ENCODE measurements at regions not wholly inside any gene's neighbourhood (a gene's known extent, or its start where the extent isn't known, plus 50 kb on each side); places are given as distances from the start of the nearest gene placed in this dataset.

- DNase-seq, result no peak
- Mint-ChIP-seq H3K9me3 (no peaks in the 10 kb centered on the region), H3K4me1 (peaks cover 11% of the 10 kb centered on the region), H3K4me3 (no peak overlapping the region), H3K27ac (no peak overlapping the region), H3K27me3 (ENCODE audit: low read depth, poor library complexity) (peaks cover 21% of the 10 kb centered on the region), H3K36me3 (ENCODE audit: low read depth) (no peaks in the 10 kb centered on the region)
- TF ChIP-seq CTCF (IDR thresholded peaks at IDR 0.05), result no peak
These were observed 182.4 kb downstream of the TMEM18 start for GRCh38 chr2:494853-495252.

DNA sequence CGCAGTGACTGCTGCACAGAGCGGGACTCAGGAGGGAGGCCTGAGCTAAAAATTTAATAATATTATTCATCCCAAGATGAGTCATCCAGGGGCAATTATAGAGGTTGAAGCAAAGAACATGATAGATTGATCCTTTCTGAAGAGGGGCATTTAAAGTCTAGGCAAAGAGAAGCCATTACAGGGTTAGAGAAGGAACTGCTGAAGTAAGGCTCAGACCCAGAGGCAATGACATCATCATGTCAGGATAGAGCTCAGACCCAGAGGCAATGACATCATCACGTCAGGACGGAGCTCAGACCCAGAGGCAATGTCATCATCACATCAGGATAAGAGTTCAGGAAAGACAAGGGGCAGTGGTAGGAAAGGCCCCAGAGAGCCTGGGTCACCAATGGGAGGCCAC is 184.0 kb downstream of the TMEM18 start:
- peaks cover 10% of the 10 kb centered on the region for H3K9me3 Mint-ChIP-seq
- H3K36me3 Mint-ChIP-seq (ENCODE audit: low read depth), result no peaks in the 10 kb centered on the region
- peaks cover 11% of the 10 kb centered on the region for H3K4me1 Mint-ChIP-seq
- no peak overlapping the region for H3K4me3 Mint-ChIP-seq
- DNase-seq, result no peak
- H3K27ac Mint-ChIP-seq, result no peak overlapping the region
- no peak for TF ChIP-seq CTCF (IDR thresholded peaks at IDR 0.05)
- H3K27me3 Mint-ChIP-seq (ENCODE audit: low read depth, poor library complexity), result peaks cover 16% of the 10 kb centered on the region

DNA sequence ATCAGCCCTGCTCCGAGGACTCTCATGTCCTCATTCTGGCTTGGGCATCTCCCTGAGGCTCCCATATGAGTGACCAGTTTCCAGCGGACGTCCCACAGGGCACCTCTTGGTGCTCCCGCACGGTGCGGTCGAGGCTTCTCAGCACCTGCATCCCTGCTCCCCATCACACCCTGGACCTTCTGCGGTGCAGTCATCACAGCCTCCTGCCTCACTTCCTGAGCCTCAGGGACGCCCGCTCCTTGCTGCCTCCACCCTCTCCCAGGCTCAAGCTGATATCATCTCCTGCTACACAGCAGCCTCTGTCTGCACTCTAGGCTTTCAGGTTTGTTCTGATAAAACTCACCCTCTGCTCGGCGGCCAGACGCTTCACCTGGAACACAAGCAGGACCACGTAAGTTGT is 185.0 kb downstream of the TMEM18 start:
- no peak overlapping the region for H3K4me3 Mint-ChIP-seq

DNA sequence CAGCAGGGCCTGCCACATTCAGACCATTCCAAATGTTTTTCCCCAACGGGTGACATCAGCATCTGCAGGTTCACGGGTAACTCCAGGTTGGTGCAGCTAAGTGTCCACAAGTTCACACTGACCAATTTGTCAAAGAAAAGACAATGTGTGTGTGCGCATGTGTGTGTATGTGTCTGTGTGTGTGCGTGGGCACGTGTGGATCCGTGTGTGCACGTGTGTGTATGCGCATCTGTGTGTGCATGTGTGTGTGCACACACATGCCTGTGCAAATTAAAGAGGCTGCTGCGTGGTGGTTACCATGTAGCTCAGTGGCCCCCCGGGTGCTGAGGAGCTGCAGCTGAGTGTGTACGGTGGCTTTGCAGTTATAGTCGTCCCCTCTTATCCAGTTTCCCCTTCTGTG is 187.4 kb downstream of the TMEM18 start:
- Mint-ChIP-seq H3K27me3 (ENCODE audit: low read depth, poor library complexity) (peaks cover 23% of the 10 kb centered on the region), H3K27ac (no peak overlapping the region), H3K9me3 (peaks cover 10% of the 10 kb centered on the region), H3K4me3 (no peak overlapping the region), H3K4me1 (no peaks in the 10 kb centered on the region), H3K36me3 (ENCODE audit: low read depth) (no peaks in the 10 kb centered on the region)
- DNase-seq, result no peak
- TF ChIP-seq CTCF (IDR thresholded peaks at IDR 0.05), result no peak

More for the DNA sequence above, 185.0 kb downstream of the TMEM18 start:
- TF ChIP-seq CTCF (IDR thresholded peaks at IDR 0.05), result no peak
- H3K27ac Mint-ChIP-seq, result no peak overlapping the region
- H3K4me1 Mint-ChIP-seq, result peaks cover 11% of the 10 kb centered on the region
- no peaks in the 10 kb centered on the region for H3K36me3 Mint-ChIP-seq (ENCODE audit: low read depth)
- H3K9me3 Mint-ChIP-seq, result peaks cover 10% of the 10 kb centered on the region
- peaks cover 16% of the 10 kb centered on the region for H3K27me3 Mint-ChIP-seq (ENCODE audit: low read depth, poor library complexity)
- no peak for DNase-seq

GRCh38 chr2:489084-489483 is 188.1 kb downstream of the TMEM18 start:
- H3K36me3 Mint-ChIP-seq (ENCODE audit: low read depth), result no peaks in the 10 kb centered on the region
- H3K4me1 Mint-ChIP-seq, result no peaks in the 10 kb centered on the region
- H3K27me3 Mint-ChIP-seq (ENCODE audit: low read depth, poor library complexity), result peaks cover 23% of the 10 kb centered on the region
- DNase-seq, result no peak
- no peak overlapping the region for H3K27ac Mint-ChIP-seq
- H3K9me3 Mint-ChIP-seq, result peaks cover 10% of the 10 kb centered on the region
- H3K4me3 Mint-ChIP-seq, result no peak overlapping the region
- no peak for TF ChIP-seq CTCF (IDR thresholded peaks at IDR 0.05)

- Mint-ChIP-seq H3K4me3 (no peak overlapping the region), H3K27me3 (ENCODE audit: low read depth, poor library complexity) (peaks cover 22% of the 10 kb centered on the region), H3K27ac (no peak overlapping the region), H3K36me3 (ENCODE audit: low read depth) (no peaks in the 10 kb centered on the region), H3K9me3 (peaks cover 10% of the 10 kb centered on the region), H3K4me1 (no peaks in the 10 kb centered on the region)
- no peak for TF ChIP-seq CTCF (IDR thresholded peaks at IDR 0.05)
- no peak for DNase-seq
These were observed 189.8 kb downstream of the TMEM18 start for GRCh38 chr2:487186-488079.

Measured in nephron progenitor cell (in vitro differentiated cells).